ENCODE measurements at regions not wholly inside any gene's neighbourhood (a gene's known extent, or its start where the extent isn't known, plus 50 kb on each side); places are given as distances from the start of the nearest gene placed in this dataset.

GRCh38 chr18:52000435-52000834 lies 339.6 kb upstream of the DCC start:
- CTCF ChIA-PET = no interaction called here
- POLR2A ChIA-PET = no interaction called here
- no peak for DNase-seq (ENCODE audit: low read depth)
- no peaks in the 10 kb centered on the region for H3K27me3 ChIP-seq (ENCODE audit: control insufficient read depth, insufficient read depth, low read length)
- H3K36me3 ChIP-seq (ENCODE audit: control insufficient read depth, insufficient read depth, low read length) = no peaks in the 10 kb centered on the region
- TF ChIP-seq CTCF (IDR thresholded peaks at IDR 0.05; ENCODE audit: insufficient read depth, low read depth, low read length) = no peak
- H3K4me3 ChIP-seq (ENCODE audit: low read depth, low read length) = no peak overlapping the region

GRCh38 chr18:52001106-52001505 lies 338.9 kb upstream of the DCC start:
- DNase-seq (ENCODE audit: low read depth) = no peak
- POLR2A ChIA-PET = no interaction called here
- Histone ChIP-seq H3K27me3 (ENCODE audit: control insufficient read depth, insufficient read depth, low read length) (no peaks in the 10 kb centered on the region), H3K4me3 (ENCODE audit: low read depth, low read length) (no peak overlapping the region), H3K36me3 (ENCODE audit: control insufficient read depth, insufficient read depth, low read length) (no peaks in the 10 kb centered on the region)
- CTCF ChIA-PET = no interaction called here
- TF ChIP-seq CTCF (IDR thresholded peaks at IDR 0.05; ENCODE audit: insufficient read depth, low read depth, low read length) = no peak

- CTCF ChIA-PET = no interaction called here
- no peak for TF ChIP-seq CTCF (IDR thresholded peaks at IDR 0.05; ENCODE audit: insufficient read depth, low read depth, low read length)
Observed at GRCh38 chr18:52002600-52002999, 337.4 kb upstream of the DCC start.

GRCh38 chr18:52007105-52007504 lies 332.9 kb upstream of the DCC start:
- no peak for TF ChIP-seq CTCF (IDR thresholded peaks at IDR 0.05; ENCODE audit: insufficient read depth, low read depth, low read length)
- Histone ChIP-seq H3K27me3 (ENCODE audit: control insufficient read depth, insufficient read depth, low read length) (no peaks in the 10 kb centered on the region), H3K4me3 (ENCODE audit: low read depth, low read length) (no peak overlapping the region), H3K36me3 (ENCODE audit: control insufficient read depth, insufficient read depth, low read length) (no peaks in the 10 kb centered on the region)
- POLR2A ChIA-PET = no interaction called here
- CTCF ChIA-PET = no interaction called here
- no peak for DNase-seq (ENCODE audit: low read depth)

More at GRCh38 chr18:52002600-52002999, 337.4 kb upstream of the DCC start:
- Histone ChIP-seq H3K27me3 (ENCODE audit: control insufficient read depth, insufficient read depth, low read length) (no peaks in the 10 kb centered on the region), H3K4me3 (ENCODE audit: low read depth, low read length) (no peak overlapping the region), H3K36me3 (ENCODE audit: control insufficient read depth, insufficient read depth, low read length) (no peaks in the 10 kb centered on the region)
- DNase-seq (ENCODE audit: low read depth) = no peak
- POLR2A ChIA-PET = no interaction called here

GRCh38 chr18:52008330-52008729 lies 331.7 kb upstream of the DCC start:
- ChIA-PET CTCF (no interaction called here), POLR2A (no interaction called here)
- DNase-seq (ENCODE audit: low read depth) = no peak
- no peak for TF ChIP-seq CTCF (IDR thresholded peaks at IDR 0.05; ENCODE audit: insufficient read depth, low read depth, low read length)
- Histone ChIP-seq H3K27me3 (ENCODE audit: control insufficient read depth, insufficient read depth, low read length) (no peaks in the 10 kb centered on the region), H3K4me3 (ENCODE audit: low read depth, low read length) (no peak overlapping the region), H3K36me3 (ENCODE audit: control insufficient read depth, insufficient read depth, low read length) (no peaks in the 10 kb centered on the region)
